ENCODE measurements at regions not wholly inside any gene's neighbourhood (a gene's known extent, or its start where the extent isn't known, plus 50 kb on each side); places are given as distances from the start of the nearest gene placed in this dataset.

DNA sequence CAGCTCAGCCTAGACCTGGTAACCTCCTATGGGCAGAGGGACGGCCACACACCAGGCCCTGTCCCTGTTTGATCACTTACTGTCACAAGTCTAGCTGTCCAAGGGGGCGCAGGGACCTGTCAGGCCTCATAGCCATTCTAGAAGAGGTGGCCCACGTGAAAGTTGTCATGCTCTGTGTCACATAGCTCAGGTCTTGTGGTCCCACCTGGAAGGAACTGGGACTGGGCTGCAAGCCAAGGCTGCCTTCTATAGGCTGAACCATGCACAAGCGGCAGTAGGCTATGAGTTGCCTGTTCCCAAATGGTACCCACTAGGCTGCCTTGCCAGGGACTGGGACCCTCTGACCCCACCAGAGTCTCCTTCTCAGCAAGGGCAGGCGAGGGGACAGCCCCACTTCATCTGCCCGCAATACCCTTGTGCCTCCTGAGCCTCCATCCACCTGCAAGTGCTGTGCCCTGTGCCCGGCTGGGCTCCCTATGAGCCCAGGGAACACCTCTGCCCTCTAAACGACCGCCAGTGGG lies 177.5 kb downstream of the ANAPC1 start:
- TF ChIP-seq, protein P1, sequence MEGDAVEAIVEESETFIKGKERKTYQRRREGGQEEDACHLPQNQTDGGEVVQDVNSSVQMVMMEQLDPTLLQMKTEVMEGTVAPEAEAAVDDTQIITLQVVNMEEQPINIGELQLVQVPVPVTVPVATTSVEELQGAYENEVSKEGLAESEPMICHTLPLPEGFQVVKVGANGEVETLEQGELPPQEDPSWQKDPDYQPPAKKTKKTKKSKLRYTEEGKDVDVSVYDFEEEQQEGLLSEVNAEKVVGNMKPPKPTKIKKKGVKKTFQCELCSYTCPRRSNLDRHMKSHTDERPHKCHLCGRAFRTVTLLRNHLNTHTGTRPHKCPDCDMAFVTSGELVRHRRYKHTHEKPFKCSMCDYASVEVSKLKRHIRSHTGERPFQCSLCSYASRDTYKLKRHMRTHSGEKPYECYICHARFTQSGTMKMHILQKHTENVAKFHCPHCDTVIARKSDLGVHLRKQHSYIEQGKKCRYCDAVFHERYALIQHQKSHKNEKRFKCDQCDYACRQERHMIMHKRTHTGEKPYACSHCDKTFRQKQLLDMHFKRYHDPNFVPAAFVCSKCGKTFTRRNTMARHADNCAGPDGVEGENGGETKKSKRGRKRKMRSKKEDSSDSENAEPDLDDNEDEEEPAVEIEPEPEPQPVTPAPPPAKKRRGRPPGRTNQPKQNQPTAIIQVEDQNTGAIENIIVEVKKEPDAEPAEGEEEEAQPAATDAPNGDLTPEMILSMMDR (conservative IDR thresholded peaks at IDR 0.05; ENCODE audit: low read depth, low read length) = no peak
- TF ChIP-seq EZH2 (IDR thresholded peaks at IDR 0.05; ENCODE audit: low read length, unreplicated experiment) = no peak

All from PC-3 (cell line).